ENCODE measurements at regions not wholly inside any gene's neighbourhood (a gene's known extent, or its start where the extent isn't known, plus 50 kb on each side); places are given as distances from the start of the nearest gene placed in this dataset.

GRCh38 chr9:134243778-134244467, 79.6 kb upstream of the RNU6ATAC start:
- TF ChIP-seq CTCF (conservative IDR thresholded peaks at IDR 0.05; ENCODE audit: low read depth, low read length) (no peak), RAD21 (IDR thresholded peaks at IDR 0.05; ENCODE audit: low read length) (no peak), POLR2A (IDR thresholded peaks at IDR 0.05; ENCODE audit: low read depth, low read length) (no peak), MXI1 (IDR thresholded peaks at IDR 0.05; ENCODE audit: borderline replicate concordance, low read depth, low read length) (no peak), CEBPB (IDR thresholded peaks at IDR 0.05; ENCODE audit: low read depth, low read length) (peak; percentile 28; the same call in 1 of the 2 replicates), RFX5 (IDR thresholded peaks at IDR 0.05; ENCODE audit: low read depth, low read length) (no peak), SMC3 (IDR thresholded peaks at IDR 0.05; ENCODE audit: low read depth, low read length) (no peak), USF2 (IDR thresholded peaks at IDR 0.05; ENCODE audit: low read depth, low read length) (no peak), MAFK (IDR thresholded peaks at IDR 0.05; ENCODE audit: low read depth, low read length) (no peak), MAZ (IDR thresholded peaks at IDR 0.05; ENCODE audit: borderline replicate concordance, low read depth, low read length) (no peak), RCOR1 (IDR thresholded peaks at IDR 0.05; ENCODE audit: insufficient replicate concordance, low read length) (no peak), BHLHE40 (IDR thresholded peaks at IDR 0.05; ENCODE audit: low read depth, low read length) (no peak)
